ENCODE measurements at regions not wholly inside any gene's neighbourhood (a gene's known extent, or its start where the extent isn't known, plus 50 kb on each side); places are given as distances from the start of the nearest gene placed in this dataset.

DNA sequence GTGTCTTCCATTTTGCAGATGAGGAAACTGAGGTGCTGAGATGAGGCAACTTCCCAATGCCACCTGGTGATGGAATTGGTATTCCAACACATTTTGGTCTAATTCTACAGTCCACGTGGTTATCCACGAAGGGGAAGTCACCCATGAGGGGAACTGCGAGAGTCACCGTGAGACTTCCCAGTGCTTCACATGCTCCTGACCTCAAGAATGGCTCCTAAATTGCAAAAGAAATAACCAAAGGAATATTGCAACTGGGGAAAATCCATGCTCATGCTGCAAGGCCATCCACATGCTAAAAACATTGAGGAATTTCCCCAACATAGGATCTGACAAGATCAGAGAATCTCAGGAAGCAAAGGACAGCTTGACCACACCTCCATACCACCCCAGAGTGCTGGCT, 153.9 kb downstream of the HS3ST3B1 start:
- DNase-seq (ENCODE audit: low spot score): no peak
- H3K4me2 ChIP-seq: no peak overlapping the region
- no peaks in the 10 kb centered on the region for H3K9me3 ChIP-seq (ENCODE audit: low read depth)
- H3K27ac ChIP-seq: no peak overlapping the region
- H3F3A ChIP-seq (ENCODE audit: low read depth): peaks cover 7% of the 10 kb centered on the region
- H3K4me3 ChIP-seq: no peak overlapping the region
- H3K4me3 Mint-ChIP-seq: no peak overlapping the region
- H3K4me1 Mint-ChIP-seq: peaks cover 2% of the 10 kb centered on the region
- H3K36me3 ChIP-seq: no peaks in the 10 kb centered on the region
- TF ChIP-seq EZH2 (IDR thresholded peaks at IDR 0.05): no peak
- no peaks in the 10 kb centered on the region for H4K20me1 ChIP-seq (ENCODE audit: low read depth)
- peaks cover 3% of the 10 kb centered on the region for H3K27me3 Mint-ChIP-seq (ENCODE audit: insufficient read depth, low read depth)
- no peak overlapping the region for H2AFZ ChIP-seq (replicated peaks)
- no peaks in the 10 kb centered on the region for H3K27me3 ChIP-seq
- H3K27ac Mint-ChIP-seq: no peak overlapping the region
- no peaks in the 10 kb centered on the region for H3K79me2 ChIP-seq (ENCODE audit: low read depth)
- peaks cover 4% of the 10 kb centered on the region for H3K36me3 Mint-ChIP-seq
- H3K9ac ChIP-seq: no peak overlapping the region
- H3K4me1 ChIP-seq: peaks cover 16% of the 10 kb centered on the region
- H3K9me3 Mint-ChIP-seq: peaks cover 10% of the 10 kb centered on the region

- no peak overlapping the region for H3K4me2 ChIP-seq
- no peak overlapping the region for H3K27ac ChIP-seq
- H3K27me3 Mint-ChIP-seq (ENCODE audit: insufficient read depth, low read depth): peaks cover 3% of the 10 kb centered on the region
- H3K4me3 ChIP-seq: no peak overlapping the region
- peaks cover 3% of the 10 kb centered on the region for H3K4me1 ChIP-seq
- no peaks in the 10 kb centered on the region for H3K9me3 ChIP-seq (ENCODE audit: low read depth)
- H3K4me1 Mint-ChIP-seq: no peaks in the 10 kb centered on the region
- H3K9ac ChIP-seq: no peak overlapping the region
- H3F3A ChIP-seq (ENCODE audit: low read depth): no peaks in the 10 kb centered on the region
- H3K36me3 Mint-ChIP-seq: peaks cover 4% of the 10 kb centered on the region
- H3K27ac Mint-ChIP-seq: no peak overlapping the region
- H3K9me3 Mint-ChIP-seq: peaks cover 7% of the 10 kb centered on the region
- TF ChIP-seq EZH2phosphoT487 (IDR thresholded peaks at IDR 0.05) (no peak), EZH2 (IDR thresholded peaks at IDR 0.05) (no peak), CTCF (IDR thresholded peaks at IDR 0.05) (no peak)
- H3K79me2 ChIP-seq (ENCODE audit: low read depth): no peaks in the 10 kb centered on the region
- H3K4me3 Mint-ChIP-seq: no peak overlapping the region
- H4K20me1 ChIP-seq (ENCODE audit: low read depth): no peaks in the 10 kb centered on the region
- no peaks in the 10 kb centered on the region for H3K36me3 ChIP-seq
- no peaks in the 10 kb centered on the region for H3K27me3 ChIP-seq
- DNase-seq (ENCODE audit: low spot score): no peak
- no peak overlapping the region for H2AFZ ChIP-seq (replicated peaks)
Measured at GRCh38 chr17:14452856-14453255, 152.0 kb downstream of the HS3ST3B1 start.

GRCh38 chr17:14451729-14452191, 150.9 kb downstream of the HS3ST3B1 start:
- Mint-ChIP-seq H3K9me3 (peaks cover 2% of the 10 kb centered on the region), H3K4me3 (no peak overlapping the region), H3K4me1 (no peaks in the 10 kb centered on the region), H3K27ac (no peak overlapping the region), H3K27me3 (ENCODE audit: insufficient read depth, low read depth) (peaks cover 3% of the 10 kb centered on the region), H3K36me3 (no peaks in the 10 kb centered on the region)
- no peaks in the 10 kb centered on the region for H3K36me3 ChIP-seq
- H3K27me3 ChIP-seq: no peaks in the 10 kb centered on the region
- no peaks in the 10 kb centered on the region for H4K20me1 ChIP-seq (ENCODE audit: low read depth)
- no peaks in the 10 kb centered on the region for H3K79me2 ChIP-seq (ENCODE audit: low read depth)
- no peaks in the 10 kb centered on the region for H3K4me1 ChIP-seq
- no peak for TF ChIP-seq EZH2phosphoT487 (IDR thresholded peaks at IDR 0.05)
- no peak for TF ChIP-seq EZH2 (IDR thresholded peaks at IDR 0.05)
- no peak for TF ChIP-seq CTCF (IDR thresholded peaks at IDR 0.05)
- H3K4me2 ChIP-seq: no peak overlapping the region
- no peak overlapping the region for H3K27ac ChIP-seq
- no peak for DNase-seq (ENCODE audit: low spot score)
- H2AFZ ChIP-seq (replicated peaks): no peak overlapping the region
- H3K9ac ChIP-seq: no peak overlapping the region
- no peaks in the 10 kb centered on the region for H3F3A ChIP-seq (ENCODE audit: low read depth)
- H3K4me3 ChIP-seq: no peak overlapping the region
- H3K9me3 ChIP-seq (ENCODE audit: low read depth): no peaks in the 10 kb centered on the region

DNA sequence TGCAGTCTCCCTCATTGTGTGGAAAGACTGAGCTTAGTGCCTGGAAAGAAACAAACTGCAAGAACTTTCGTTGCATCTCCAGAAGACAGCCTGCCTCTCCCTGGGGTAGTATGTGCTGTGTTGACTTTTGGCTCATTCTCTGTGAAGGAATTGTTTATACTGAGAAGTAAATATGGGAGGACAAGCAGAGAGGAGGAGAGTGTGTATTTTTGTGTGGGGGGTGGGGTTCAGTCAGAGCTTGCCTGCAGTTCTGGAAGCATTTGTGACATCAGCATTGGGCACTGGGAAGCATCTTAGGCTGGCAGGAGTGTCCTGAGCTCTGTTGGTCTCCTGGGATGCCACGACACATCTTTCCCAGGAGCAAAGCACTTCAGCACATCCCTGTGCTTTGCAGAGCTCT, 147.9 kb downstream of the HS3ST3B1 start:
- Histone ChIP-seq H3K27me3 (no peaks in the 10 kb centered on the region), H3K79me2 (ENCODE audit: low read depth) (no peaks in the 10 kb centered on the region), H3F3A (ENCODE audit: low read depth) (no peaks in the 10 kb centered on the region), H3K9me3 (ENCODE audit: low read depth) (no peaks in the 10 kb centered on the region), H3K9ac (no peak overlapping the region), H3K27ac (no peak overlapping the region), H3K4me2 (no peak overlapping the region), H2AFZ (replicated peaks) (no peak overlapping the region), H3K4me3 (no peak overlapping the region), H4K20me1 (ENCODE audit: low read depth) (no peaks in the 10 kb centered on the region), H3K36me3 (no peaks in the 10 kb centered on the region), H3K4me1 (no peaks in the 10 kb centered on the region)
- Mint-ChIP-seq H3K27me3 (ENCODE audit: insufficient read depth, low read depth) (peaks cover 2% of the 10 kb centered on the region), H3K27ac (no peak overlapping the region), H3K4me1 (no peaks in the 10 kb centered on the region), H3K4me3 (no peak overlapping the region), H3K36me3 (no peaks in the 10 kb centered on the region), H3K9me3 (no peaks in the 10 kb centered on the region)
- no peak for TF ChIP-seq EZH2 (IDR thresholded peaks at IDR 0.05)
- no peak for DNase-seq (ENCODE audit: low spot score)
